H1 (cell line): ENCODE measurements at regions not wholly inside any gene's neighbourhood (a gene's known extent, or its start where the extent isn't known, plus 50 kb on each side); places are given as distances from the start of the nearest gene placed in this dataset.

Experiments used
- BCL11A ChIP-seq, 2 experiments: IDR thresholded peaks; one replicate each; pipeline ENCODE4 v1.6.1; 2011; ENCODE audit warnings: low read depth in 2 of 2, low read length in 2 of 2, mild to moderate bottlenecking in 2 of 2
- CBX8 ChIP-seq: fragments of 300-800, 300-1000 bp; sonication (generic); IDR thresholded peaks from 2 replicates; pipeline ENCODE4 v1.7.1; 2016; ENCODE audit warnings: low read depth, low read length, borderline replicate concordance
- CHD7 ChIP-seq: fragments of 300-600 bp; sonication (generic); IDR thresholded peaks from 2 replicates; pipeline ENCODE4 v1.7.1; 2012; ENCODE audit warnings: low read length, moderate library complexity, mild to moderate bottlenecking, inconsistent platforms; ENCODE audit not compliant: insufficient replicate concordance
- E2F6 ChIP-seq: IDR thresholded peaks from 2 replicates; pipeline ENCODE4 v1.6.1; 2012; ENCODE audit warnings: inconsistent platforms
- EP300 ChIP-seq, 2 experiments: IDR thresholded peaks; 1 replicate in 1 of 2; 2 replicates in 1 of 2; pipeline ENCODE4 v1.6.1; 2011 to 2012; ENCODE audit warnings: low read depth in 2 of 2, low read length in 2 of 2, mild to moderate bottlenecking in 2 of 2, borderline replicate concordance in 1 of 2, inconsistent platforms in 1 of 2, moderate library complexity in 1 of 2
- SIRT6 ChIP-seq: IDR thresholded peaks from one replicate; pipeline ENCODE4 v1.7.1; 2012; ENCODE audit warnings: low read length, inconsistent platforms
- SP2 ChIP-seq: IDR thresholded peaks from 2 replicates; pipeline ENCODE4 v1.6.1; 2012; ENCODE audit warnings: mild to moderate bottlenecking, low read length, inconsistent platforms
- TAF1 ChIP-seq: IDR thresholded peaks from 2 replicates; pipeline ENCODE4 v1.6.1; 2011; ENCODE audit warnings: mild to moderate bottlenecking, low read depth, low read length
- USF2 ChIP-seq: IDR thresholded peaks from 2 replicates; pipeline ENCODE4 v1.6.1; 2011; ENCODE audit warnings: low read length, improper control_type of control experiment

GRCh38 chr14:92241966-92242595, 80.9 kb upstream of the SLC24A4 start (continued):
- TF ChIP-seq CHD7 (no peak), SIRT6 (no peak), EP300 (IDR thresholded peaks at IDR 0.05; ENCODE audit: borderline replicate concordance in 1 of 2, low read depth in 2 of 2, low read length in 2 of 2) (no peak), TAF1 (no peak), USF2 (no peak), CBX8 (no peak), E2F6 (no peak), SP2 (no peak), BCL11A (IDR thresholded peaks at IDR 0.05; ENCODE audit: low read depth in 2 of 2, low read length in 2 of 2) (no peak)
